ACHN (cell line): ENCODE measurements at regions not wholly inside any gene's neighbourhood (a gene's known extent, or its start where the extent isn't known, plus 50 kb on each side); places are given as distances from the start of the nearest gene placed in this dataset.

Source experiments
- DNase-seq: peaks from one replicate; pipeline ENCODE4 v3.0.0-alpha.2; 2015
- in situ Hi-C: cut with HindIII; loops from 2 replicates; pipeline ENCODE4 v1.10.0; 2017; ENCODE audit warnings: low sequenced_read_pairs, low pct_ligation_motif_present, low pct_unique_long_range_greater_than_20kb

DNA sequence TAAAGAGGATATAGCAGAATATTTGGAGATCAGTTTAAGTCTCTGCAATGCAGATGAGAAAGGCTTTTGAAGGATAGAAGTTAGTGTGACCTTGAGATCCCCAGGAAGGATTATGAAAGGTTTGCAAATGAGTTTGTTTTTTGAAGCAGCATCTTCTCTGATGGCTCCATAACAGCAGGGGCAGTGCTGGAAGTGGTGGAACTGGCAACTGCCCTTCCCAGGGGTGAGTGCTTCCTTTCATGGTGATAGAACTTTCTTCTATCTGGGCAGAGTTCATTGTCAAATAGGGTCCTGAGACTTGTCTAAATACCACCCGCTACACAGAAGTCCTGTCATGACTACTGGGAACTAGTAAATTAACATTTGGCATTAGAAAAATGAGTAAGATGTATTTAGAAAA, 314.2 kb upstream of the MCTP2 start:
- in situ Hi-C loops = no loop called here
- DNase-seq = no peak

DNA sequence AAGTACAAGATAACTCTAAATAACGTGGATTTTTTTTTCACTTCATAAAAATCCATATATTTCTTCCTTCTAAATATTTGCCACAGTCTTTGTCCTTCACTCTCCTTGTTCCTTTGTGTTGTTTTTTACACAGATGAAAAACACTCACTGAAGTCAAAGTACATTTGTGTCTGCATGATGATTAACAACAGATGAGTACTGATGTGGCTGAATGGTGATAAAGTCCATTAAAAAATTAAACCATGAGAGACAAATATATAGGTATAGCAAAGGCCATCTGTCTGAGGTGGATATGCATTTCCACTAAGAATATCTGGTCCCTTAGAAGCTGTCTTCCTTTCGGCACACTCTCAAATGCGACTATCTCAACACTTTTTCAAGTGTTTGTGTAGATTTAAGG, 317.5 kb upstream of the MCTP2 start:
- no peak for DNase-seq
- in situ Hi-C loops = no loop called here

DNA sequence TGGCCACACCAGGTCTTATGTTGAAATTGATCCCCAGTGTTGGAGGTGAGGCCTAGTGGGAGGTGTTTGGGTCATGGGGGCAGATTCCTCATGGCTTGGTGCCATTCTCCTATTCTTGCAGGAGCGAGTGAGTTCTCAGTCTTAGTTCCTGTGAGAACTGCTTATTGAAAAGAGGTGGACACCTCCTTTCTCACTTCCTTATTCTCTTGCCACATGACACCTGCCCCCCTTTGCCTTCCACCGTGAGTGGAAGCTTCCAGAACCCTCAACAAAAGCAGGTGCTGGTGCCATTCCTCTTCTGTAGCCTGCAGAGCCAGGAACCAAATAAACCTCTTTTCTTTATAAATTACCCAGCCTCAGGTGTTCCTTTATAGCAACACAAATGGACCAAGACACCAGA, 318.1 kb upstream of the MCTP2 start:
- in situ Hi-C loops = no loop called here
- DNase-seq = no peak

DNA sequence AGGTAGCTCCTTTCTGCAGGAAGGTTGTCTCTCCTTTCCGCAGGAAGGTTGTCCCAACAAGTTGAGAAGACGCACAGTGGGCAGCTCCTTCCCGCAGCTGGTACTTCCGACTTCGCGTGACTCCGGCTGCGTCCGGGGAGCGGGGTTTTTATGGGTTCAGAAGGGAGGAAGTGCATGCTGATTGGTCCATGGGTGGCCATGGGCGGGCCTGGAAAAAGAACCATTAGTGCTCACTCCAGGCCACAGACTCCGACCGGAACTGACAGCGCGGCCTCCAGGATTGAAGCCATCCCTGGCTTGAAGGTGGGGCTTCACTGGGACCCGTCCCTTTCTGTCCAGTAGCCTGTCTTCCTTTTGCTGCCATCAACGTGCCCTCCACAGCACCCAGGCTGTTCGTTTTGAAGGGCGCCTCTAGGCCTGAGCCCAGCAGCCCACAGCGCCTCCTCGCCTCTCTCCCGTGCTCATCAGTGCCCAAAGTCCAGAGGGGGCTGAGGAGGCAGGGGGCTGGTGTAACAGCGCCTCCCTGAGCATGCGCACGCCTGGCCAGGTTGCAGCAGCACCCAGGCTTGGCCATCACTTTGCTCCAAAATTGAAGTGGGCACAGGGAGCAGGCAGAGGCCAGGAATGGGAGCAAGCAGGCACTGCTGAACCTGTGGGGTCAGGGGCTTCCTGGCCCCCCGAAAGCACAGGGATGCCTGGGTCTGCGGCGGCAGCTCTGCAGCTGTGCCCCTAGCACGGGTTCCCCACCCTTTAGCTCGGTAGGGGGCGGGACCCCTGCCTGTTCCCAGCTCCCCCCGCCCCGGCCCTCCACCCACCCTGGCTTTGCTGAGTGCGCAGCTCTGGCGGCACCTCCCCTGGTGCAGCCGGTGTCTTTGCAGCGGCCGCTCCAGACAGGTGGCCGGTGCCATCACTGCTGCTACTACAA, 330.6 kb upstream of the MCTP2 start:
- DNase-seq = no peak
- in situ Hi-C loops = no loop called here

DNA sequence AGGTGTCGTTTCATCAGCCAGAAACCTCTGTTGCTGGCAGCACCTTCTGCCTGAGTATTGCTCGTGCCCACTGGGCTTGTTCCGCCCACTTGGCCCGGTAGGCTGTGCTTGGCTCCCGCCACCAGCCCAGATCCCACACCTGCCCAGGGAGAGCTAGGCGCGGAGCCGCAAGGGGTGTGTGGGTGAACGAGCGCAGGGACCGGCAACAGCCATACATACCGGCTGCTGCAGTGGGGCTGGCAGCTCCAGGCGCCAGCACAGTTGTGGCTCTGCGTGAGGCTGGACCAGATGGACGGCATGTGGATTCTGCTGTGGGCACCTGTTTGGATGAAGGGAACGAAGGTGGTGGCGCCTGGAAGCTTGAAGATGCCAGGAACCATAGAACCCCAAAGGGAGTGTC, 331.5 kb upstream of the MCTP2 start:
- DNase-seq = no peak
- in situ Hi-C loops = no loop called here

DNA sequence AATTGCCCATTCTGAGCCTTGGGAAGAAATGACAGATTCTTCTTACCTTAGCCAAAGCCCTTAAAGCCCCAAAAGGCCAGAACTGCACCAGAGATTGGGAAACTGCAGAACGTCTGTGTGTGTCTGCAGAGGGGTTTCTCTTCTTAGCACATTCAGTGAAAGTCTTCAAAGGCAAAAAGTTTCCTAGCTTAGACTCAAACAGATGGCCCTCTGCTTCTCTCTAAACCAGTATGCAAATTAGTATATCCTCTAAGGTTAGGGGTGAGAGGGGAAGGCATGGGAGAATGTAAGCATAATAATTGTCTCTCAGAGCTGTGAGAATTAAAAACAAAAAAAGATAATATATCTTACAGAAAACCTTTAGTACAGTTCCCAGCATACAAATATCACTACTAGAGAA, 334.0 kb upstream of the MCTP2 start:
- in situ Hi-C loops = no loop called here
- no peak for DNase-seq

DNA sequence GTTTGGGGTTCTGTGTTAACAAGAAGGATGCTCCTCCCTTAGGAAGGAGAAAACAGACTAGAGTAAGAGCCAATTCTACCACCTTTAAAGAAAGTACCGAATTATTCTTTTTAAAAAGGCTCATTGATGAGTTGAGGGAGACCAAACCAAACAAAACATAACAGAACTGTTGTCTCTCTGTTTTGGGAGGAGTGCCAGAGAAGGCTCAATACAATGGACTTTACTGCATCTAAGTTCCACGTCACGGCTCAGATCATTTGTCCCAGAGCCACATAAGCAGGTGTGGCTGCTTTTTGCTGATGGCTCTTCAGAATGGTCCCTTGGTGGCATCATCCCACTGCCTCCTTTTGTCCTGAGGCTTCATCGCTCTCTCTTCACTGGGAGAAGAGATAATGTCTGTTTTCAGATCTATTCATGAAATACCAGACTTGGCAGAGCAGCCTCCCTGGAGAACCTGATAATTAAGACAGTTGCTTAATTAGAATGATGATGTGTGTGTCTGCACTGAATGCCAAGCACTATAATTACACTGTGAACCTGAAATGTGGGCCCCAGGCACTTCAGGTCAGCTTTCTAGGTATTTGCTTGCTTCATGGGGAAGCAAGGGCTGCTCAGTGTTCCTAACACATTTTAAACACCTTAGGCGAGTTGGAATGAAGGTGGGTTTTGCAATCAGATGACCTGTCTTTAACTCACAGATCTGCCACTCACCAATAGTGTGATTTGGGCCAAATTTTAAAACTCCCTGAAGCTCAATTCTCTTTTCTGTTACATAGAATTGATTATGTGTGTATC, 335.2 kb upstream of the MCTP2 start:
- DNase-seq = no peak
- in situ Hi-C loops = no loop called here

DNA sequence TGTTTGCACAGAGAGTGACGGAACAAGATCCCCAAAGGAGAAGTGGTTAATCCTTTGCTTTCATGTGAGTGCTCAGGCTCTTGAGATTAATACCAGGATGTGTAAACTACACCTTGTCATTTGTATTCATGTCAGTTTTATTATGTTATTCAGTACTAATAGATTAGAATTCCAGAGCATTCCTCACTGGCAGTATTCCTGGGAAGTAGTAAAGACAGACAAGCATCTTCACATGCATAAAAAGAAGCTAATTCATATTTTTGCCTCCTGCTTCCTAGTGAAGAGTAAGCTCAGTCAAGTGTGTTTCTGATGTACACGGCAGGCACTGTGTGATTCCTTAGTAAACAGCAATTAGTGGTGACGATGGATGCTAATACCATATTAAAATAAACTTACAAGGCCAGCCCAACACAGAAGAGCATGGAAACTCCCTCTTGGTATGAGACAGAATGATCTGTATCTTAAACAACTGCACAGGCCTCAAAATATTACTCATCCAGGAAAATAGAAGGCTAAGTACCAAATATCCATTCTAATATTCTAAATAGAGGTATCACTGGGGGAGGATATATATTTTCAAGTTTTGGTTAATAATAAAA, 336.8 kb upstream of the MCTP2 start:
- in situ Hi-C loops = no loop called here
- no peak for DNase-seq

DNA sequence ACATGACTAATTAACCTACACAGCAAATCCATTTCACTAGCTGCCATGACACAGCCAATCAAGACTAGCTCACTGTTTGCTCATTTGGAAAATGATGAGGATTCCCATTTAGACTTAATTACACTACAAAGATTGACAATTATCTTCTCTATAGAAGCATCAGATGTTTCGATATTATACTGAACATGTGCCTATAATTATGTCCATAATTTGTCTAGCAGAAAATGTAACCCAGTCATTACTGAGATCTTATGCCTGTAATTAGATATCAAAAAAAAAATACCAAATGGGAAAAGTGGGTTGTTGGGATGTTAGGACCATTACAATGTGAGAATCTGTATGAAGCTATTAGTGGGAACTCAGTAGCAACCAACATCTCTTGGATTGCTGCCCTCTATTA, 344.2 kb upstream of the MCTP2 start:
- DNase-seq = no peak
- in situ Hi-C loops = no loop called here

DNA sequence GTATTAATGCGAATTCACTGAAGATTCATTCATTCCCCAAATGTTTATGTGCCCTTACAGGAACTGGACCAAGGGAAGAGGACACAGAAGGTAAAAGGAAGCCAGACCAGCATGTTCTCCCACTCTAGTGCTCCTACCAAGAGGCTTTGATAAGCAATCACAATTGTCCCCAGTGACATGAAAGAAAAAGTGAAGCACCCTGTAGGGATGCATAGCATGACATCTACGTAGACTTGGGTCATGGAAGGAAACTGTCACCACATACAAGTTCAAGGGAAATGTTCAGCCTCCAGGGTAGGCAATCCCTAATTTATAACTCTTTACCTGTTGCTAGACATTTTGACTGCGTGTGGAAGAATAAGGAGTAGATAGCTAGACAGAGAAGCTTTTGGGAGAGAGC, 348.6 kb upstream of the MCTP2 start:
- in situ Hi-C loops = no loop called here
- DNase-seq = no peak

DNA sequence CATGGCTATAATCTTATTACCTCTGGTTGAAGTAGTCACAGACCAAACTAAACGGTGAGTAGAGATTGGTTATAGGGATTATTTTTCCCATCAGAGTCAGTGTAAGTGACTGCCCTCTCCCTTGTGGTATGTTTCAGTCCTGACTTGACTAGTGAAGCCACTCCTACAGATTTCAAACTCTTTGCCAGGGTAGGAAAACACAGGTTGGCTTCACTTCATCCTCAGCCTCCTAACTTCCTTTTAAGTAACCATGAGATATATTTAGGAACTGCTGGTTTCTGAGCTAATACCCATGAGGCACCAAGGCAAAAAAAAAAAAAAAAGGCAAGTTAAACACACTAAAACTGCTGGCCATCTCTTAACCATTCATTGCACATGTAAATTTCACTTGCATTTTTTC, 349.2 kb upstream of the MCTP2 start:
- DNase-seq = no peak
- in situ Hi-C loops = no loop called here

DNA sequence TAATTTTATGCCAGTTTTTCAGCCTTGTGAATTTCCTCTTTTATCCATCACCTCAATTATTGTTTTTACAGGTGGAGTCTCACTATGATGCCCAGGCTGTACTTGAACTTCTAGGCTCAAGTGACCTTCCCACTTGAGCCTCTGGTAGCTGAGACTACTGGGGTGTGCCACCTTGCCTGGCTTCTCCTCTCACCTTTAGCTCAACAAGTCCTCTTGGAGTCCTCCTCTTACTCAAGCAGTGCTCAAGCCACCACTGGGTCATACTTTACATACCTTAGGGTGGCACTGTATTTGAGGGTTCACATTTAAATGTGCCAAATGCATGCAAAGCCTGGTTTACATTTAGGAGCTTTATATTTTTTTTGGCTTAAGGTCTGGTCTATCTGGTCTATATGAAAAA, 350.1 kb upstream of the MCTP2 start:
- no peak for DNase-seq
- in situ Hi-C loops = no loop called here

DNA sequence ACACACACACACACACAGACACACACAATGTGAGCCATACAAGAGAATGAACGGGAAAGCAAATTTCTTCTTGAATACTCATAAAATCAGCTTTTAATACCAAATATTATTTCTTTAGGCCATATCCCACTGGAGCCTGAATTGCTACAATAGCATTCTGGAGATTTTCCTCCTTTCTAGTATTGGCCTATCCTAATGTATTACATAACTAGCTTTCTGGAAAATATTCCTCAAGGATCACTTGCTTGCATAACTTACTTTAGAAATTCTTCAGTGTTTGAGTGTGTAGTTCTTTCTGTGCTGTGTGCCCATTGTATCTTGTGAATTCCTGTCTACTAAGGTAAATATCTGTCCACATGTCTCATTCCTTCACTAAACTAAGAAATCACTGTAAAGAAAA, 351.0 kb upstream of the MCTP2 start:
- no peak for DNase-seq
- in situ Hi-C loops = no loop called here

DNA sequence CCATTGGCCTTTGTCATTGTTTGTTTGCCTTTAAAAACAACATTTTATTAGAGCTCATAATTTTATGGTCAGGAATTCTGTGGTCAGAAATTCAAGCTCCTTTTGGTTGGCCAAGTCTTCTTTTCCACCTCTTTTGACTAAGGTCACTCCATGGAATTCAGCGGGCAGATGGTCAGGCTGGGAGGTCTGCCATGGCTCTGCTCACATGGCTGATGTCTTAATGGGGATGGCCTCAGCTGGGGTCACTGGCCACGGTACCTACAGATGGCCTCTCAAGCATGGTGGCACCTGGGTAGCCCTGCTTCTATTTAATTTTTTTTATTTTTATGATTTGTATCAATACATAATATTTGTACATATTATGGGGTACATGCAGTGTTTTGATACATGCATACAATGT, 360.8 kb upstream of the MCTP2 start:
- no peak for DNase-seq
- in situ Hi-C loops = no loop called here

DNA sequence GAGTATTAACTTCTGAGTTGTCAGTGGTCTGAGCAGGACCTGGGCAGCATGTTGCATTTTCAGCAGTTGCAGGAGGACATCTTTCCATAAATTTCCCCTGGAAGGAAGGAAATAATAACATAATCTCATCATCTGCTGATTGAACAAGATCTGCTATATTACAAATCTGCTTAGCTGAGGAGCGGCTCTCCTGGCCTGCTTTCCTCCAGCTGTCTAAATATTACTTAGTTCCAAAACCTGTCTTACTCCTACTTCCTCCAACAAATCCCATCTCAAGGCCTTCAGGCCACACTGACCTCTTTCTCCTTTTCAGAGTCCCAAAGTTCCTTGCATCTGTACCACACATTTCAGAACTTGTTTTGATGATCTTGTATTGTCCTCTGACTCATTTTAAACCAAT, 364.4 kb upstream of the MCTP2 start:
- in situ Hi-C loops = no loop called here

DNA sequence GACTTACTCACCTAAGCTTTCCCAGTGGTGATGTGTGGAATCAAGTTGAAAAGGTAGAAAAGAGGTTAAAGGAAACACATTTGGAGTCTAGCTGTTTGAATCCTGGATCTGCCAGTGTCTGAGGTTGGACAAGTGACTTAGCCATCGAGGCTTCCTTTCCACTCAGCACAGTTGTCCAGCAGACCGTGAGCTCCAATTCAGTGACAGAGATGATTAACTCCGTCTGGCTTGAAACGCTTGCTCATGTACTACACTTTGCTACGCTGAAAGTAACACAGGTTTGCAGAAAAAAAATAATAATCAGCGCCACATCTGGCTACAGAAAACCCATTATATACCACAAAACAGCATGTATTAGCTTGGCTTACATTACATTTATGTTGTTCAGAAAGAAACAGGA, 364.9 kb upstream of the MCTP2 start:
- in situ Hi-C loops = no loop called here
- no peak for DNase-seq

More for the DNA sequence above, 364.4 kb upstream of the MCTP2 start:
- DNase-seq = no peak

DNA sequence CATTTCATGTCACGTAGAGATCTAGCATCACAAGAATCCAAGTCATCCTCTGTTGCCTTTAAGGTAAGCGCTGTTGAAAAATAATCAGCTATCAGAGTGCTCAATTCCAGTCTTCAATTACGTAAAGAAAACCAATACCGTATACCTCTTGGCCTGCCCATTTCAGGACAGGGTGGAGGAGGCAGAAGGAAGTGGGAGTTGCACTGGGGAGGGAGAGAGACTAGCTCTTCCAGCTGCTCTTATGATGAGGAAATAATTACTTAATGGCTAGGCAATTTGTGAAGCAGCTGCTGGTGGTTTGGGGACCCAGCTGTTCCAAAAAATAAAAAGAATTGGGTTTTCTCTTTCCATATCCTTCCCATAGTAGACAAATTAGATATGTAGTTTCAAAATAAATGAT, 365.8 kb upstream of the MCTP2 start:
- in situ Hi-C loops = no loop called here
- DNase-seq = no peak

DNA sequence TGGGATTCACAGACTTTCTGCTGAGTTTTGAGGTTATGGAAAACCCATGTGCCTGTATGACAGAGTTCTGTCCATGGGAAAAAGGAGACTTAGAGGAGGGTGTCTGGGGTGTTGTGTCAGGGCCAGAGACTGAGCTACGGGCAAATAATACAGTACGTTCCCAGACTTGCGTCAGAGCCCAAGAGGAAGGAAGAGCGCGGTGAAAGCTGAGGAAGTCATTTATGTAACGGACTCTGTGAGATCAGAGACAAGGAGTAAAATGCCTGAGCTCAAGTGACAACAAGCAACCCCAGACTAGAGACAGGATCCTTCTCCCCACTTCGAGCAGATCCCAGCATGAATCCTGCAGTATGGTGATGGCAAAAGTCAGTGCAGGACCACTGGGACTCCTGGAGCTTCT, 368.6 kb upstream of the MCTP2 start:
- no peak for DNase-seq
- in situ Hi-C loops = no loop called here

DNA sequence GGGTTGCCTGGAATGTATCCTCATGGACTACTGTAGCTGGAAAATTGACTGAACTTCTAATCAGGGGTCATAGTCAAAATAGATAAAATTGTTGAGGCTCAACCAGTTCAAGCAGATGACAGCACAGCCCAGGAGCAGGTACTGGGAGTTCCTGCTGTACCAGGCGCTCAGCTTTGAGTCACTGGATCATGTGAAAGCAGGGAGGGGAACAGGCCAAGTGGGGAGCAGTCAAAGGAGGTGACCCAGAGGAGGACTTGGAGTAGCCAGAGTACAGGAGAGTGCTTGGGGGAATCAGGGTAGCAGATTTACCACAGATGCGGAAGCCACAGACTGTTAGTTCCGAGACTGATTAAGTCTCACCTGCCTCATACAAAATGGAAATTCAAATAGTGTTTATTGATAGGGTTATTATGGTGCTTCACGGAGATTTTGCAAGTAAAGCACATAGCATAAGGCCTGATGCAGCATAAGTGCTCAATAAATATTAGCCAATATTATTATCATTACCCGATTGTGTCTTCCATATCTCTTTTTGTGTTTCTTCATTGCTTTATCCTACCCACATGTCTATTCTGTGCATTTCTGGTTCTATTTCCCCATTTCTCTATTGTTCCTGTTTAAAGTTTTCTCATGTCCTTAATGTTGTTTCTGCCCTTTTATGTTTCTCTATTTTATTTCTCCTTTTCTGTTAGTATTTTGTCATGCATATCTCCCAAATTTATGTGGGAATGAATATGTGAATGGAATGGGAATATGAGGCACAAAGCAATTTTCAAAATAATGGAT, 369.2 kb upstream of the MCTP2 start:
- no peak for DNase-seq
- in situ Hi-C loops = no loop called here
